ENCODE measurements at regions not wholly inside any gene's neighbourhood (a gene's known extent, or its start where the extent isn't known, plus 50 kb on each side); places are given as distances from the start of the nearest gene placed in this dataset.

DNA sequence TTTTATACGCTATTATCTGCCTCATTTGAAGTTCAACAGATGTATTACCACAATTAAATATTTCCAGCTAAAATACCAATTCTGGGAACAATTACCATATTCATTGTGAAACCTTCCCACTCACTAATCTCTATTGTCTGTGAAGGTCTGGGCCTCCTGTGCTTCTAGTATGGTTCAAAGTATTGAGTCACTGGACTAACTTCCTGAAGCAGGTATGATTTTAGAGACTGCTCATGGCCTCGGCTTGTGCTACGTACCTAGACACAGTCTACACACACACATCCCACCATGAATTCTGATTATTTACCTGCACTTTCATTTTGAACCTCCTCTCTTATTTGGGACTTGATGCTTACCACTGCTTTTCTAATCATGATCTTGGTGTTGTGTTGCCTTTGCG lies 180.7 kb upstream of the EPHA4 start:
- no peak for FAIRE-seq
- Histone ChIP-seq H3K27ac (ENCODE audit: extremely low read depth, low read depth, low read length) (no peak overlapping the region), H3K79me2 (ENCODE audit: control insufficient read depth, insufficient read depth, low read length) (no peaks in the 10 kb centered on the region), H2AFZ (ENCODE audit: low read depth, low read length) (no peak overlapping the region), H3K9me1 (ENCODE audit: control insufficient read depth, insufficient read depth, low read length) (no peaks in the 10 kb centered on the region), H4K20me1 (replicated peaks; ENCODE audit: control insufficient read depth, insufficient read depth, low read length) (no peaks in the 10 kb centered on the region), H3K36me3 (ENCODE audit: control insufficient read depth, insufficient read depth, low read length) (no peaks in the 10 kb centered on the region), H3K4me1 (replicated peaks in 1 of 2; ENCODE audit: control insufficient read depth in 2 of 2, insufficient read depth in 2 of 2, low read length in 2 of 2) (no peaks in the 10 kb centered on the region), H3K27me3 (ENCODE audit: control insufficient read depth in 2 of 2, insufficient read depth in 2 of 2, low read length in 2 of 2) (no peaks in the 10 kb centered on the region), H3K9ac (ENCODE audit: insufficient read depth in 1 of 2, low read depth in 2 of 2, low read length in 2 of 2) (no peak overlapping the region), H3K9me3 (replicated peaks; ENCODE audit: control insufficient read depth, insufficient read depth, low read depth, low read length) (no peaks in the 10 kb centered on the region), H3K4me2 (ENCODE audit: insufficient read depth, low read length) (no peak overlapping the region), H3K4me3 (no peak overlapping the region)
- ATAC-seq, result no peak
- no peak for TF ChIP-seq BRF1 (IDR thresholded peaks at IDR 0.05; ENCODE audit: borderline replicate concordance, extremely low read depth, insufficient read length)
- TF ChIP-seq JUN (IDR thresholded peaks at IDR 0.05; ENCODE audit: borderline replicate concordance, low read depth, low read length), result no peak
- no peak for TF ChIP-seq JUN (CRISPR knock-in tag; IDR thresholded peaks at IDR 0.05; ENCODE audit: borderline replicate concordance)
- no peak for TF ChIP-seq PRMT5 (CRISPR knock-in tag; IDR thresholded peaks at IDR 0.05)
- no peak for TF ChIP-seq TCF3 (CRISPR knock-in tag; IDR thresholded peaks at IDR 0.05)
- in situ Hi-C loops (cut with MboI), result no loop called here
- 3% methylated on average over 4 of the region's 4 CpGs for WGBS (ENCODE audit: insufficient coverage, low coverage, missing lambda C conversion rate)
- ChIA-PET CTCF (ENCODE audit: low intra/inter-chr PET ratio) (no interaction called here), POLR2A (no interaction called here)
- no peak for DNase-seq (ENCODE audit: extremely low read depth in 1 of 4, low spot score in 3 of 4)
- no TSS peak for BruUV-seq (replicated peaks)
- intact Hi-C loops (cut with micrococcal nuclease), result no loop called here

DNA sequence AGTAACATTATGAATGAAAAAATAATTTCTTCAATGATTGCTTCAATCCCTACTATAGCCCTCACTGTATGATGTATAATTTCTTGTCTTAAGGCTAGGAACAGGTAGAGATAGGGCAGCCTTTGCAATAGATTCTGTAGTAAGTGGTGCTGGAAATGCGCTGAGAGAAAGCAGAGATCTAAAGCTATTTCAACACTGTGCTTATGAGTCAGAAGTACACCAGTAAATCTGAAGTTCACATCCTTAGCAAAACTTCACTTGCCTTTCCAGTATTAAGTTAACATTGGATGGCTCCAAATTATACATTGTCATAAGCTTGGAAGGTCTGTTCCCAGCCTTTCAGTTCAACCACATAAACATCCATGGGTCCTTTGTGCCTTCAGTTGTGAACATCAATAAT lies 178.2 kb upstream of the EPHA4 start:
- H3K9me3 ChIP-seq (replicated peaks; ENCODE audit: control insufficient read depth, insufficient read depth, low read depth, low read length), result no peaks in the 10 kb centered on the region
- H2AFZ ChIP-seq (ENCODE audit: low read depth, low read length), result no peak overlapping the region
- H3K4me3 ChIP-seq, result no peak overlapping the region
- 0% methylated on average over 1 of the region's 1 CpG for WGBS (ENCODE audit: insufficient coverage, low coverage, missing lambda C conversion rate)
- FAIRE-seq (no peak), ATAC-seq (no peak), DNase-seq (ENCODE audit: extremely low read depth in 1 of 4, low spot score in 3 of 4) (no peak)
- H3K4me2 ChIP-seq (ENCODE audit: insufficient read depth, low read length), result no peak overlapping the region
- ChIA-PET CTCF (ENCODE audit: low intra/inter-chr PET ratio) (no interaction called here), POLR2A (no interaction called here)
- H3K4me1 ChIP-seq (replicated peaks in 1 of 2; ENCODE audit: control insufficient read depth in 2 of 2, insufficient read depth in 2 of 2, low read length in 2 of 2), result no peaks in the 10 kb centered on the region
- no peaks in the 10 kb centered on the region for H4K20me1 ChIP-seq (replicated peaks; ENCODE audit: control insufficient read depth, insufficient read depth, low read length)
- no peak overlapping the region for H3K9ac ChIP-seq (ENCODE audit: insufficient read depth in 1 of 2, low read depth in 2 of 2, low read length in 2 of 2)
- H3K79me2 ChIP-seq (ENCODE audit: control insufficient read depth, insufficient read depth, low read length), result no peaks in the 10 kb centered on the region
- no peaks in the 10 kb centered on the region for H3K36me3 ChIP-seq (ENCODE audit: control insufficient read depth, insufficient read depth, low read length)
- intact Hi-C loops (cut with micrococcal nuclease) (no loop called here), in situ Hi-C loops (cut with MboI) (no loop called here)
- no TSS peak for BruUV-seq (replicated peaks)
- no peak overlapping the region for H3K27ac ChIP-seq (ENCODE audit: extremely low read depth, low read depth, low read length)
- no peaks in the 10 kb centered on the region for H3K9me1 ChIP-seq (ENCODE audit: control insufficient read depth, insufficient read depth, low read length)
- H3K27me3 ChIP-seq (ENCODE audit: control insufficient read depth in 2 of 2, insufficient read depth in 2 of 2, low read length in 2 of 2), result no peaks in the 10 kb centered on the region
- no peak for TF ChIP-seq ZFP36 (IDR thresholded peaks at IDR 0.05; ENCODE audit: low read depth, low read length, partially characterized antibody)
- no peak for TF ChIP-seq ZNF444 (CRISPR knock-in tag; IDR thresholded peaks at IDR 0.05)
- TF ChIP-seq ZNF41 (CRISPR knock-in tag; conservative IDR thresholded peaks at IDR 0.05), result no peak
- no peak for TF ChIP-seq HDAC1 (IDR thresholded peaks at IDR 0.05)
- TF ChIP-seq, protein P1, sequence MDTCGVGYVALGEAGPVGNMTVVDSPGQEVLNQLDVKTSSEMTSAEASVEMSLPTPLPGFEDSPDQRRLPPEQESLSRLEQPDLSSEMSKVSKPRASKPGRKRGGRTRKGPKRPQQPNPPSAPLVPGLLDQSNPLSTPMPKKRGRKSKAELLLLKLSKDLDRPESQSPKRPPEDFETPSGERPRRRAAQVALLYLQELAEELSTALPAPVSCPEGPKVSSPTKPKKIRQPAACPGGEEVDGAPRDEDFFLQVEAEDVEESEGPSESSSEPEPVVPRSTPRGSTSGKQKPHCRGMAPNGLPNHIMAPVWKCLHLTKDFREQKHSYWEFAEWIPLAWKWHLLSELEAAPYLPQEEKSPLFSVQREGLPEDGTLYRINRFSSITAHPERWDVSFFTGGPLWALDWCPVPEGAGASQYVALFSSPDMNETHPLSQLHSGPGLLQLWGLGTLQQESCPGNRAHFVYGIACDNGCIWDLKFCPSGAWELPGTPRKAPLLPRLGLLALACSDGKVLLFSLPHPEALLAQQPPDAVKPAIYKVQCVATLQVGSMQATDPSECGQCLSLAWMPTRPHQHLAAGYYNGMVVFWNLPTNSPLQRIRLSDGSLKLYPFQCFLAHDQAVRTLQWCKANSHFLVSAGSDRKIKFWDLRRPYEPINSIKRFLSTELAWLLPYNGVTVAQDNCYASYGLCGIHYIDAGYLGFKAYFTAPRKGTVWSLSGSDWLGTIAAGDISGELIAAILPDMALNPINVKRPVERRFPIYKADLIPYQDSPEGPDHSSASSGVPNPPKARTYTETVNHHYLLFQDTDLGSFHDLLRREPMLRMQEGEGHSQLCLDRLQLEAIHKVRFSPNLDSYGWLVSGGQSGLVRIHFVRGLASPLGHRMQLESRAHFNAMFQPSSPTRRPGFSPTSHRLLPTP (IDR thresholded peaks at IDR 0.05; ENCODE audit: borderline replicate concordance, extremely low read depth, insufficient read length), result no peak
- TF ChIP-seq, protein P2, sequence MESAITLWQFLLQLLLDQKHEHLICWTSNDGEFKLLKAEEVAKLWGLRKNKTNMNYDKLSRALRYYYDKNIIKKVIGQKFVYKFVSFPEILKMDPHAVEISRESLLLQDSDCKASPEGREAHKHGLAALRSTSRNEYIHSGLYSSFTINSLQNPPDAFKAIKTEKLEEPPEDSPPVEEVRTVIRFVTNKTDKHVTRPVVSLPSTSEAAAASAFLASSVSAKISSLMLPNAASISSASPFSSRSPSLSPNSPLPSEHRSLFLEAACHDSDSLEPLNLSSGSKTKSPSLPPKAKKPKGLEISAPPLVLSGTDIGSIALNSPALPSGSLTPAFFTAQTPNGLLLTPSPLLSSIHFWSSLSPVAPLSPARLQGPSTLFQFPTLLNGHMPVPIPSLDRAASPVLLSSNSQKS (CRISPR knock-in tag; IDR thresholded peaks at IDR 0.05), result no peak
- TF ChIP-seq SAP30 (IDR thresholded peaks at IDR 0.05; ENCODE audit: borderline replicate concordance, insufficient read depth, low read depth, low read length, poor library complexity, severe bottlenecking), result no peak

Measured in K562 (cell line).